OCI-LY1 (cell line): ENCODE measurements at regions not wholly inside any gene's neighbourhood (a gene's known extent, or its start where the extent isn't known, plus 50 kb on each side); places are given as distances from the start of the nearest gene placed in this dataset.

Experiments
- EZH2 ChIP-seq: fragments of 200-600 bp; sonication (generic), shearing (Covaris generic); IDR thresholded peaks from 2 replicates; pipeline ENCODE4 v1.8.0; 2017; ENCODE audit warnings: borderline replicate concordance, mixed run types, mild to moderate bottlenecking, antibody characterized with exemption, low read length, moderate library complexity, mixed read lengths
- TF ChIP-seq, protein P1 (sequence below): fragments of 200-600 bp; sonication (generic), shearing (Covaris generic); IDR thresholded peaks from 2 replicates; pipeline ENCODE4 v1.5.1; 2017; ENCODE audit warnings: mild to moderate bottlenecking, antibody characterized with exemption, low read length, moderate library complexity, mixed read lengths

GRCh38 chr22:49713003-49713402 is 114.7 kb downstream of the BRD1 start:
- TF ChIP-seq, protein P1, sequence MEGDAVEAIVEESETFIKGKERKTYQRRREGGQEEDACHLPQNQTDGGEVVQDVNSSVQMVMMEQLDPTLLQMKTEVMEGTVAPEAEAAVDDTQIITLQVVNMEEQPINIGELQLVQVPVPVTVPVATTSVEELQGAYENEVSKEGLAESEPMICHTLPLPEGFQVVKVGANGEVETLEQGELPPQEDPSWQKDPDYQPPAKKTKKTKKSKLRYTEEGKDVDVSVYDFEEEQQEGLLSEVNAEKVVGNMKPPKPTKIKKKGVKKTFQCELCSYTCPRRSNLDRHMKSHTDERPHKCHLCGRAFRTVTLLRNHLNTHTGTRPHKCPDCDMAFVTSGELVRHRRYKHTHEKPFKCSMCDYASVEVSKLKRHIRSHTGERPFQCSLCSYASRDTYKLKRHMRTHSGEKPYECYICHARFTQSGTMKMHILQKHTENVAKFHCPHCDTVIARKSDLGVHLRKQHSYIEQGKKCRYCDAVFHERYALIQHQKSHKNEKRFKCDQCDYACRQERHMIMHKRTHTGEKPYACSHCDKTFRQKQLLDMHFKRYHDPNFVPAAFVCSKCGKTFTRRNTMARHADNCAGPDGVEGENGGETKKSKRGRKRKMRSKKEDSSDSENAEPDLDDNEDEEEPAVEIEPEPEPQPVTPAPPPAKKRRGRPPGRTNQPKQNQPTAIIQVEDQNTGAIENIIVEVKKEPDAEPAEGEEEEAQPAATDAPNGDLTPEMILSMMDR: no peak
- no peak for TF ChIP-seq EZH2
